Skeletal muscle satellite cell (primary cell): ENCODE measurements at regions not wholly inside any gene's neighbourhood (a gene's known extent, or its start where the extent isn't known, plus 50 kb on each side); places are given as distances from the start of the nearest gene placed in this dataset.

Experiments used
- H3K27me3 ChIP-seq: 2 replicates; pipeline ENCODE4 v1.7.0; 2013; ENCODE audit warnings: low read length; ENCODE audit not compliant: control insufficient read depth, insufficient read depth
- H3K36me3 ChIP-seq: 2 replicates; pipeline ENCODE4 v1.7.0; 2013; ENCODE audit warnings: mild to moderate bottlenecking, control low read depth, low read length; ENCODE audit not compliant: insufficient read depth
- H3K4me1 ChIP-seq: 2 replicates; pipeline ENCODE4 v1.7.0; 2013; ENCODE audit warnings: low read length; ENCODE audit not compliant: control insufficient read depth, insufficient read depth
- H3K4me2 ChIP-seq: 2 replicates; pipeline ENCODE4 v1.7.0; 2013; ENCODE audit warnings: mild to moderate bottlenecking, low read length
- H3K4me3 ChIP-seq: 2 replicates; pipeline ENCODE4 v1.7.0; 2013; ENCODE audit warnings: low read length
- H3K9ac ChIP-seq: 2 replicates; pipeline ENCODE4 v1.7.0; 2013; ENCODE audit warnings: mild to moderate bottlenecking, low read depth, low read length, moderate library complexity
- H3K9me3 ChIP-seq: replicated peaks from 2 replicates; pipeline ENCODE4 v1.7.0; 2013; ENCODE audit warnings: mild to moderate bottlenecking, control low read depth, low read length

- H3K9me3 ChIP-seq = no peaks in the 10 kb centered on the region
- peaks cover 12% of the 10 kb centered on the region for H3K4me1 ChIP-seq
- no peak overlapping the region for H3K9ac ChIP-seq
- no peaks in the 10 kb centered on the region for H3K27me3 ChIP-seq
- H3K4me3 ChIP-seq = no peak overlapping the region
- H3K4me2 ChIP-seq = no peak overlapping the region
- no peaks in the 10 kb centered on the region for H3K36me3 ChIP-seq
These were observed 420.7 kb upstream of the TRIB2 start for GRCh38 chr2:12295856-12296519.

DNA sequence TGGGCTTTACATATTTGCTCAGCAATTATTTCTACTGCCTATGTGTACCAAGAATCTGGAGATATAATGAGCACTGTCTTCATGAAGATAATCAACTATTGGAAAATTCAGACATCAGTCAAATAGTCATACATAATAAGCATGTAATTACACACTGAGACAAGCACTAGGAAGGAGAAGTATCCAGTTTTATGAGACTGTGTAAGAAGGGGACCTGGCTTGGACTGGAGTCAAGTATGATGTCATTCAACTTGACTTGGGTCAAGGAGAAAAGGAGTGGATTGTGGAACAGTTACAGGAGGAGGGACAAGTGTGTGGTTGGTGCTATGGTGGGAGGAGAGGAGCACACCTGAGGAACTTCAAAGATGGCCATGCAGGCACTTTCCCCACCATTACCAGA lies 419.8 kb upstream of the TRIB2 start:
- Histone ChIP-seq H3K9ac (no peak overlapping the region), H3K4me3 (no peak overlapping the region), H3K4me1 (peaks cover 19% of the 10 kb centered on the region)

DNA sequence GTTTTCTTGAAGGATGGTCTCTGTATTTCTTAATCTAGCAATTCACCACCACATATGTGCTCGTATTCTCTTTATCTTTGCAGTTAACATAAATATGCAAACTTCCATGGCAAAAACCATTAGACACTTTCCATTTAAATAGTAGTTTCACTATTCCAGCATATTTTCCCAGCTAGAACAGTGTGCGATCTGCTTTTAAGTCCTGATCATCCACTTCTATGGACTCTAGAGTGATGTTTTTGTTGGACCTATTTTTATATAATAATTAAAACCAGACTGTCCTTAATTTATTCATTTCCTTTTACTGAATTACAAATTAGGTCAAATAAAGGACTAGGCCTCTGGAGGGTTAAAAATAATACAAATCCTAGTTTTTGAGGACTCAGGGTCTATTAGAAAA lies 418.4 kb upstream of the TRIB2 start:
- H3K4me2 ChIP-seq = no peak overlapping the region
- H3K4me1 ChIP-seq = peaks cover 32% of the 10 kb centered on the region
- H3K36me3 ChIP-seq = no peaks in the 10 kb centered on the region

More for the DNA sequence above, 419.8 kb upstream of the TRIB2 start:
- H3K27me3 ChIP-seq = no peaks in the 10 kb centered on the region
- H3K36me3 ChIP-seq = no peaks in the 10 kb centered on the region
- H3K9me3 ChIP-seq = no peaks in the 10 kb centered on the region
- no peak overlapping the region for H3K4me2 ChIP-seq

GRCh38 chr2:12299431-12299830 lies 417.3 kb upstream of the TRIB2 start:
- peaks cover 43% of the 10 kb centered on the region for H3K4me1 ChIP-seq
- no peak overlapping the region for H3K4me3 ChIP-seq
- no peaks in the 10 kb centered on the region for H3K27me3 ChIP-seq
- H3K9me3 ChIP-seq = no peaks in the 10 kb centered on the region
- H3K36me3 ChIP-seq = no peaks in the 10 kb centered on the region
- H3K4me2 ChIP-seq = no peak overlapping the region
- H3K9ac ChIP-seq = no peak overlapping the region

More for the DNA sequence above, 418.4 kb upstream of the TRIB2 start:
- Histone ChIP-seq H3K27me3 (no peaks in the 10 kb centered on the region), H3K9ac (no peak overlapping the region), H3K4me3 (no peak overlapping the region), H3K9me3 (no peaks in the 10 kb centered on the region)

- no peak overlapping the region for H3K4me3 ChIP-seq
- H3K9ac ChIP-seq = no peak overlapping the region
- H3K4me2 ChIP-seq = no peak overlapping the region
- H3K36me3 ChIP-seq = no peaks in the 10 kb centered on the region
- H3K27me3 ChIP-seq = no peaks in the 10 kb centered on the region
- H3K9me3 ChIP-seq = no peaks in the 10 kb centered on the region
- H3K4me1 ChIP-seq = peaks cover 49% of the 10 kb centered on the region
These were observed 416.6 kb upstream of the TRIB2 start for GRCh38 chr2:12300019-12300602.

GRCh38 chr2:12300927-12301326 lies 415.8 kb upstream of the TRIB2 start:
- Histone ChIP-seq H3K4me2 (no peak overlapping the region), H3K4me3 (no peak overlapping the region), H3K36me3 (no peaks in the 10 kb centered on the region), H3K27me3 (no peaks in the 10 kb centered on the region), H3K9me3 (no peaks in the 10 kb centered on the region), H3K9ac (no peak overlapping the region), H3K4me1 (peaks cover 53% of the 10 kb centered on the region)

GRCh38 chr2:12302140-12302539 lies 414.6 kb upstream of the TRIB2 start:
- Histone ChIP-seq H3K9me3 (no peaks in the 10 kb centered on the region), H3K27me3 (no peaks in the 10 kb centered on the region), H3K4me1 (peaks cover 53% of the 10 kb centered on the region), H3K36me3 (no peaks in the 10 kb centered on the region), H3K9ac (no peak overlapping the region), H3K4me3 (no peak overlapping the region), H3K4me2 (no peak overlapping the region)

DNA sequence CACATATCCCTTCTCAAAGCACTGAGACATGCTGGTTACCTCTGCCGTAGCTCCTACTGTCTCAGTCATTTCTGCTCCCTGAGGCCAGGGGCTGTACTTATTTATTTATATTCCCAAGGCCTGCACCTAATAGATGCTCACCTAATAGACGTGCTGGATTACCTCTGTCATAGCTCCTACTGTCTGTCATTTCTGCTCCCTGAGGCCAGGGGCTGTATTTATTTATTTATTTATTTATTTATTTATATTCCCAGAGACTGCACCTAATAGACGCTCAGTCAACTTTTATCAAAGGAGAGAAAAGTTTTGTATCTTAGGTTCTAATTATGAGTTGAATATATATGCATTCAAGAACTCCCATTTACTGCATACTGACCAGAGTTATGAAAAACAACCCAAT lies 414.0 kb upstream of the TRIB2 start:
- H3K4me1 ChIP-seq = peaks cover 53% of the 10 kb centered on the region
- H3K9me3 ChIP-seq = no peaks in the 10 kb centered on the region
- no peak overlapping the region for H3K4me3 ChIP-seq
- H3K27me3 ChIP-seq = no peaks in the 10 kb centered on the region
- peak overlapping the region; percentile 52 for H3K4me2 ChIP-seq
- H3K36me3 ChIP-seq = no peaks in the 10 kb centered on the region
- peak overlapping the region; percentile 22 for H3K9ac ChIP-seq

GRCh38 chr2:12303181-12304030 lies 413.3 kb upstream of the TRIB2 start:
- Histone ChIP-seq H3K36me3 (no peaks in the 10 kb centered on the region), H3K9me3 (no peaks in the 10 kb centered on the region), H3K27me3 (no peaks in the 10 kb centered on the region), H3K4me2 (peak overlapping the region; percentile 72), H3K4me1 (peaks cover 53% of the 10 kb centered on the region), H3K4me3 (peak overlapping the region; percentile 4), H3K9ac (peak overlapping the region; percentile 47)

DNA sequence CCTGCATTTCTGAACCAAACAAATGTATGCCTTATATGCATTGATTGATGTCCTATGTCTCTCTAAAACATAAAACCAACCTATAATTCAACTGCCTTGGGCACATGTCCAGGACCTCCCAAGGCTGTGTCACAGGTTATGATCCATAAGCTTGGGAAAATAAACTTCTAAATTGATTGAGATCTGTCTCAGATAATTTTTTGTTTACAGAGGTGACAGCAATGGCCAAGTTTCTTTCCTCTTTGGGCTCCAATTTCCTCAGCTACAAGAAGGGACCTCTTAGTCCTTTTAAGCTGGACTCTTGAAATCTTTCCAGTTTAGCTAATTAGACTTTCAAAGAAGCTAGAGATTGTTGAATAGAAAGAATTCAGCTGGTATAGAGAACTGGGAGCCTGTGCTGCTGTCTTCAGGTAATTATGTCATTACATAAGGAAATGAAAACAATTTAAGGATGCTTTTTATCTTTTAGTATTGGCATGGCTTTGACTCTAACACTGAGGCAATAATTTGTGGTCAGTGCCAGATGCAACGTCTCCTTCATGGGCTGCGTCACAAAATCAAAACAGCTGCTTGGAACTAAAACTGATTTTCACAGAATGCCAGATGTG lies 412.1 kb upstream of the TRIB2 start:
- H3K4me3 ChIP-seq = no peak overlapping the region
- H3K27me3 ChIP-seq = no peaks in the 10 kb centered on the region
- no peaks in the 10 kb centered on the region for H3K36me3 ChIP-seq
- peaks cover 53% of the 10 kb centered on the region for H3K4me1 ChIP-seq
- no peak overlapping the region for H3K4me2 ChIP-seq
- H3K9me3 ChIP-seq = no peaks in the 10 kb centered on the region
- no peak overlapping the region for H3K9ac ChIP-seq

DNA sequence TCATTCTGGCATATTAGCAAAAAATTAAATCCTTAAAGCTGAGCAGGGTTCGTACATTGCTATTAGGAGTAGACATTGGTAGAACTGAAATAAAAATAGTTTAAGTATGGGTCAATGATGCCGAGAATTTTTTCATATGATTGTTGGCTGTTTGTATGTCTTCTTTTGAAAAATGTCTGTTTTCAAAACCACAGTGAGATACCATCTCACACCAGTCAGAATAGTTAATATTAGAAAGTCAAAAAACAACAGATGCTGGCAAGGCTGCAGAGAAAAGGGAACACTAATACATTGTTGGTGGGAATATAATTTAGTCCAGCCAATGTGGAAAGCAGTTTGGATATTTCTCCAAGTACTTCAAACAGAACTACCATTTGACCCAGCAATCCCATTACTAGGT lies 410.8 kb upstream of the TRIB2 start:
- Histone ChIP-seq H3K4me1 (peaks cover 42% of the 10 kb centered on the region), H3K9me3 (no peaks in the 10 kb centered on the region), H3K36me3 (no peaks in the 10 kb centered on the region), H3K4me2 (no peak overlapping the region), H3K9ac (no peak overlapping the region), H3K4me3 (no peak overlapping the region), H3K27me3 (no peaks in the 10 kb centered on the region)
